ENCODE measurements at regions not wholly inside any gene's neighbourhood (a gene's known extent, or its start where the extent isn't known, plus 50 kb on each side); places are given as distances from the start of the nearest gene placed in this dataset.

DNA sequence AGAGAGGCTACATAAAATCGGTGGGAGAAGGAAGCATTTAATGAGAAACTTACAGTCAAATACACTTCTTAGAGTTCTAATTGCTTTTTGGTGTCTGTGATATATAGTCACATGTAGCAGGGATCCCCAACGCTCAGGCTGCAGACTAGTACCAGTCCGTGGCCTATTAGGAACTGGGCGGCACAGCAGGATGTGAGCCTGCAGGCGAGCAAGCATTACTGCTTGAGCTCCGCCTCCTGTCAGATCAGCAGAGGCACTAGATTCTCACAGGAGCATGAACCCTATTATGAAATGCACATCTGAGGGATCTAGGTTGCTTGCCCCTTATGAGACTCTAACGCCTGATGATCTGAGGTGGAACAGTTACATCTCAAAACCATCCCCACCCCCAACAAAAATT, 158.5 kb downstream of the TANC2 start:
- peaks cover 12% of the 10 kb centered on the region for H3K4me1 Mint-ChIP-seq
- H2AFZ ChIP-seq = no peak overlapping the region
- H3K79me2 ChIP-seq (replicated peaks; ENCODE audit: insufficient read depth) = no peaks in the 10 kb centered on the region
- no peak overlapping the region for H3K27ac ChIP-seq (ENCODE audit: low read depth)
- ATAC-seq = peak; percentile 87
- no peaks in the 10 kb centered on the region for H3K9me3 Mint-ChIP-seq
- H3K36me3 Mint-ChIP-seq (ENCODE audit: low read depth) = no peaks in the 10 kb centered on the region
- no peak overlapping the region for H3K27ac Mint-ChIP-seq
- H3K27me3 Mint-ChIP-seq (ENCODE audit: insufficient read depth, low read depth, poor library complexity) = peaks cover 2% of the 10 kb centered on the region
- H4K20me1 ChIP-seq (replicated peaks; ENCODE audit: insufficient read depth) = no peaks in the 10 kb centered on the region
- H3K4me2 ChIP-seq = no peak overlapping the region
- no peak overlapping the region for H3K4me3 Mint-ChIP-seq
- peaks cover 3% of the 10 kb centered on the region; the same call in 1 of the 2 replicates for H3K4me1 ChIP-seq (ENCODE audit: insufficient read depth)
- no peaks in the 10 kb centered on the region for H3K9me2 ChIP-seq (ENCODE audit: insufficient read depth)
- DNase-seq (ENCODE audit: low spot score) = peak; percentile 47
- no peaks in the 10 kb centered on the region for H3K36me3 ChIP-seq (ENCODE audit: insufficient read depth)
- no peaks in the 10 kb centered on the region for H3K27me3 ChIP-seq (ENCODE audit: insufficient read depth)
- TF ChIP-seq, protein P1, sequence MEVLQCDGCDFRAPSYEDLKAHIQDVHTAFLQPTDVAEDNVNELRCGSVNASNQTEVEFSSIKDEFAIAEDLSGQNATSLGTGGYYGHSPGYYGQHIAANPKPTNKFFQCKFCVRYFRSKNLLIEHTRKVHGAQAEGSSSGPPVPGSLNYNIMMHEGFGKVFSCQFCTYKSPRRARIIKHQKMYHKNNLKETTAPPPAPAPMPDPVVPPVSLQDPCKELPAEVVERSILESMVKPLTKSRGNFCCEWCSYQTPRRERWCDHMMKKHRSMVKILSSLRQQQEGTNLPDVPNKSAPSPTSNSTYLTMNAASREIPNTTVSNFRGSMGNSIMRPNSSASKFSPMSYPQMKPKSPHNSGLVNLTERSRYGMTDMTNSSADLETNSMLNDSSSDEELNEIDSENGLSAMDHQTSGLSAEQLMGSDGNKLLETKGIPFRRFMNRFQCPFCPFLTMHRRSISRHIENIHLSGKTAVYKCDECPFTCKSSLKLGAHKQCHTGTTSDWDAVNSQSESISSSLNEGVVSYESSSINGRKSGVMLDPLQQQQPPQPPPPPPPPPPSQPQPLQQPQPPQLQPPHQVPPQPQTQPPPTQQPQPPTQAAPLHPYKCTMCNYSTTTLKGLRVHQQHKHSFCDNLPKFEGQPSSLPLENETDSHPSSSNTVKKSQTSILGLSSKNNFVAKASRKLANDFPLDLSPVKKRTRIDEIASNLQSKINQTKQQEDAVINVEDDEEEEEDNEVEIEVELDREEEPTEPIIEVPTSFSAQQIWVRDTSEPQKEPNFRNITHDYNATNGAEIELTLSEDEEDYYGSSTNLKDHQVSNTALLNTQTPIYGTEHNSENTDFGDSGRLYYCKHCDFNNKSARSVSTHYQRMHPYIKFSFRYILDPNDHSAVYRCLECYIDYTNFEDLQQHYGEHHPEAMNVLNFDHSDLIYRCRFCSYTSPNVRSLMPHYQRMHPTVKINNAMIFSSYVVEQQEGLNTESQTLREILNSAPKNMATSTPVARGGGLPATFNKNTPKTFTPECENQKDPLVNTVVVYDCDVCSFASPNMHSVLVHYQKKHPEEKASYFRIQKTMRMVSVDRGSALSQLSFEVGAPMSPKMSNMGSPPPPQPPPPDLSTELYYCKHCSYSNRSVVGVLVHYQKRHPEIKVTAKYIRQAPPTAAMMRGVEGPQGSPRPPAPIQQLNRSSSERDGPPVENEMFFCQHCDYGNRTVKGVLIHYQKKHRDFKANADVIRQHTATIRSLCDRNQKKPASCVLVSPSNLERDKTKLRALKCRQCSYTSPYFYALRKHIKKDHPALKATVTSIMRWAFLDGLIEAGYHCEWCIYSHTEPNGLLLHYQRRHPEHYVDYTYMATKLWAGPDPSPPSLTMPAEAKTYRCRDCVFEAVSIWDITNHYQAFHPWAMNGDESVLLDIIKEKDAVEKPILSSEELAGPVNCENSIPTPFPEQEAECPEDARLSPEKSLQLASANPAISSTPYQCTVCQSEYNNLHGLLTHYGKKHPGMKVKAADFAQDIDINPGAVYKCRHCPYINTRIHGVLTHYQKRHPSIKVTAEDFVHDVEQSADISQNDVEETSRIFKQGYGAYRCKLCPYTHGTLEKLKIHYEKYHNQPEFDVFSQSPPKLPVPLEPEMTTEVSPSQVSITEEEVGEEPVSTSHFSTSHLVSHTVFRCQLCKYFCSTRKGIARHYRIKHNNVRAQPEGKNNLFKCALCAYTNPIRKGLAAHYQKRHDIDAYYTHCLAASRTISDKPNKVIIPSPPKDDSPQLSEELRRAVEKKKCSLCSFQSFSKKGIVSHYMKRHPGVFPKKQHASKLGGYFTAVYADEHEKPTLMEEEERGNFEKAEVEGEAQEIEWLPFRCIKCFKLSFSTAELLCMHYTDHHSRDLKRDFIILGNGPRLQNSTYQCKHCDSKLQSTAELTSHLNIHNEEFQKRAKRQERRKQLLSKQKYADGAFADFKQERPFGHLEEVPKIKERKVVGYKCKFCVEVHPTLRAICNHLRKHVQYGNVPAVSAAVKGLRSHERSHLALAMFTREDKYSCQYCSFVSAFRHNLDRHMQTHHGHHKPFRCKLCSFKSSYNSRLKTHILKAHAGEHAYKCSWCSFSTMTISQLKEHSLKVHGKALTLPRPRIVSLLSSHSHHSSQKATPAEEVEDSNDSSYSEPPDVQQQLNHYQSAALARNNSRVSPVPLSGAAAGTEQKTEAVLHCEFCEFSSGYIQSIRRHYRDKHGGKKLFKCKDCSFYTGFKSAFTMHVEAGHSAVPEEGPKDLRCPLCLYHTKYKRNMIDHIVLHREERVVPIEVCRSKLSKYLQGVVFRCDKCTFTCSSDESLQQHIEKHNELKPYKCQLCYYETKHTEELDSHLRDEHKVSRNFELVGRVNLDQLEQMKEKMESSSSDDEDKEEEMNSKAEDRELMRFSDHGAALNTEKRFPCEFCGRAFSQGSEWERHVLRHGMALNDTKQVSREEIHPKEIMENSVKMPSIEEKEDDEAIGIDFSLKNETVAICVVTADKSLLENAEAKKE (CRISPR knock-in tag; IDR thresholded peaks at IDR 0.05) = no peak
- no peak for TF ChIP-seq CREB1 (CRISPR knock-in tag; IDR thresholded peaks at IDR 0.05; ENCODE audit: low read depth)
- TF ChIP-seq ZNF114 (CRISPR knock-in tag; IDR thresholded peaks at IDR 0.05) = no peak
- TF ChIP-seq NANOG (IDR thresholded peaks at IDR 0.05; ENCODE audit: borderline replicate concordance) = no peak
- no peak overlapping the region for H3K4me3 ChIP-seq
- H3F3A ChIP-seq (replicated peaks; ENCODE audit: low read depth) = no peaks in the 10 kb centered on the region

DNA sequence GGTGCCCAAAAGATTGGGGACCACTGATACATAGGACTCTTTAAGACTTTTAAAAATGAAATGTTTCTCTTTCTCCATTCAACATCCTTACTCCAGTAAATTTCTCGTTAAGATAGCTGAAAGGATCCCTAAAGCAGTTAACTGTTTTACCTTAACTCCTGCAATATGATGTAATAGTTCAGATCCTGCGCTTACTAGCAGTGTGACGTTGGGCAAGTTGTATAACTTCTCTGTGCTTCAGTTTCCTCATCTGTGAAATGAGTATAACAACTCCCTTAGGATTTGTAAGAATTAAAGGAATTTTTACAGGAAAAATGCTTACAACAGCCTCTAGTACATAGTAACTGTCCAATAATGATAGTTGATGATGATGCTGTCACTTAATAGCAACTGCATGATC, 158.9 kb downstream of the TANC2 start:
- ATAC-seq (no peak), DNase-seq (ENCODE audit: low spot score) (no peak)
- Mint-ChIP-seq H3K27me3 (ENCODE audit: insufficient read depth, low read depth, poor library complexity) (peaks cover 2% of the 10 kb centered on the region), H3K4me3 (no peak overlapping the region), H3K36me3 (ENCODE audit: low read depth) (no peaks in the 10 kb centered on the region), H3K27ac (no peak overlapping the region), H3K9me3 (no peaks in the 10 kb centered on the region), H3K4me1 (peaks cover 12% of the 10 kb centered on the region)
- Histone ChIP-seq H3K27ac (ENCODE audit: low read depth) (no peak overlapping the region), H3K4me1 (ENCODE audit: insufficient read depth) (peaks cover 3% of the 10 kb centered on the region; the same call in 1 of the 2 replicates), H3K79me2 (replicated peaks; ENCODE audit: insufficient read depth) (no peaks in the 10 kb centered on the region), H3K4me3 (no peak overlapping the region), H2AFZ (no peak overlapping the region), H3K9me2 (ENCODE audit: insufficient read depth) (no peaks in the 10 kb centered on the region), H4K20me1 (replicated peaks; ENCODE audit: insufficient read depth) (no peaks in the 10 kb centered on the region), H3F3A (replicated peaks; ENCODE audit: low read depth) (no peaks in the 10 kb centered on the region), H3K4me2 (no peak overlapping the region), H3K36me3 (ENCODE audit: insufficient read depth) (no peaks in the 10 kb centered on the region), H3K27me3 (ENCODE audit: insufficient read depth) (no peaks in the 10 kb centered on the region)
- TF ChIP-seq EZH2phosphoT487 (IDR thresholded peaks at IDR 0.05; ENCODE audit: unreplicated experiment) (no peak), JUNB (IDR thresholded peaks at IDR 0.05; ENCODE audit: unreplicated experiment) (no peak), EZH2 (IDR thresholded peaks at IDR 0.05; ENCODE audit: low read depth, unreplicated experiment) (no peak), ZNF331 (CRISPR knock-in tag; IDR thresholded peaks at IDR 0.05; ENCODE audit: low read depth) (no peak), ZNF114 (CRISPR knock-in tag; IDR thresholded peaks at IDR 0.05) (no peak), CREB1 (CRISPR knock-in tag; IDR thresholded peaks at IDR 0.05; ENCODE audit: low read depth) (no peak)
- TF ChIP-seq, protein P2, sequence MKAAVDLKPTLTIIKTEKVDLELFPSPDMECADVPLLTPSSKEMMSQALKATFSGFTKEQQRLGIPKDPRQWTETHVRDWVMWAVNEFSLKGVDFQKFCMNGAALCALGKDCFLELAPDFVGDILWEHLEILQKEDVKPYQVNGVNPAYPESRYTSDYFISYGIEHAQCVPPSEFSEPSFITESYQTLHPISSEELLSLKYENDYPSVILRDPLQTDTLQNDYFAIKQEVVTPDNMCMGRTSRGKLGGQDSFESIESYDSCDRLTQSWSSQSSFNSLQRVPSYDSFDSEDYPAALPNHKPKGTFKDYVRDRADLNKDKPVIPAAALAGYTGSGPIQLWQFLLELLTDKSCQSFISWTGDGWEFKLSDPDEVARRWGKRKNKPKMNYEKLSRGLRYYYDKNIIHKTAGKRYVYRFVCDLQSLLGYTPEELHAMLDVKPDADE (IDR thresholded peaks at IDR 0.05) = no peak
- TF ChIP-seq, protein P3, sequence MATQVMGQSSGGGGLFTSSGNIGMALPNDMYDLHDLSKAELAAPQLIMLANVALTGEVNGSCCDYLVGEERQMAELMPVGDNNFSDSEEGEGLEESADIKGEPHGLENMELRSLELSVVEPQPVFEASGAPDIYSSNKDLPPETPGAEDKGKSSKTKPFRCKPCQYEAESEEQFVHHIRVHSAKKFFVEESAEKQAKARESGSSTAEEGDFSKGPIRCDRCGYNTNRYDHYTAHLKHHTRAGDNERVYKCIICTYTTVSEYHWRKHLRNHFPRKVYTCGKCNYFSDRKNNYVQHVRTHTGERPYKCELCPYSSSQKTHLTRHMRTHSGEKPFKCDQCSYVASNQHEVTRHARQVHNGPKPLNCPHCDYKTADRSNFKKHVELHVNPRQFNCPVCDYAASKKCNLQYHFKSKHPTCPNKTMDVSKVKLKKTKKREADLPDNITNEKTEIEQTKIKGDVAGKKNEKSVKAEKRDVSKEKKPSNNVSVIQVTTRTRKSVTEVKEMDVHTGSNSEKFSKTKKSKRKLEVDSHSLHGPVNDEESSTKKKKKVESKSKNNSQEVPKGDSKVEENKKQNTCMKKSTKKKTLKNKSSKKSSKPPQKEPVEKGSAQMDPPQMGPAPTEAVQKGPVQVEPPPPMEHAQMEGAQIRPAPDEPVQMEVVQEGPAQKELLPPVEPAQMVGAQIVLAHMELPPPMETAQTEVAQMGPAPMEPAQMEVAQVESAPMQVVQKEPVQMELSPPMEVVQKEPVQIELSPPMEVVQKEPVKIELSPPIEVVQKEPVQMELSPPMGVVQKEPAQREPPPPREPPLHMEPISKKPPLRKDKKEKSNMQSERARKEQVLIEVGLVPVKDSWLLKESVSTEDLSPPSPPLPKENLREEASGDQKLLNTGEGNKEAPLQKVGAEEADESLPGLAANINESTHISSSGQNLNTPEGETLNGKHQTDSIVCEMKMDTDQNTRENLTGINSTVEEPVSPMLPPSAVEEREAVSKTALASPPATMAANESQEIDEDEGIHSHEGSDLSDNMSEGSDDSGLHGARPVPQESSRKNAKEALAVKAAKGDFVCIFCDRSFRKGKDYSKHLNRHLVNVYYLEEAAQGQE (IDR thresholded peaks at IDR 0.05; ENCODE audit: unreplicated experiment) = no peak
